ENCODE measurements at regions not wholly inside any gene's neighbourhood (a gene's known extent, or its start where the extent isn't known, plus 50 kb on each side); places are given as distances from the start of the nearest gene placed in this dataset.

DNA sequence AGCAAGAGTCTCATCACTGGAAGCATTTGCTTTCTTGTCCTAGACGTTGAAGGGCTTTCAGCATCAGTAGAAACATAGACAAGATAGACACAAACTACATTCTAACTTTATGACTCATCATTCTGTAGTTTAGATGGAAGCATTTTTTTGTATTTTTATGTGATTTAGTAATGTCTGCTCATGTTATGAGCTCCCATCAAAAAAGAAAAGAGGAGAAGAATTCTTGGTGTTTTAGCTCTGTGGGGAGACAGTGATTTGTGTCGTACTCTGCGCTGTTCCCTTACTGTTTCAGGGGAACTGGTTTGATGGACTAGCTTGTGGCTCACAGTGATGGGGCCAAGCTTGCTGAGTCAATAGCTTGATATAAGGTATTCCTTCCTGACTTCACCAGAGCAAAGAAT is 159.2 kb upstream of the WWC1 start:
- TF ChIP-seq CTCF (IDR thresholded peaks at IDR 0.05; ENCODE audit: low read depth, low read length, missing input control) (no peak), JUND (IDR thresholded peaks at IDR 0.05) (no peak), HNF4A (conservative IDR thresholded peaks at IDR 0.05) (no peak), RAD21 (IDR thresholded peaks at IDR 0.05) (no peak), FOXA2 (IDR thresholded peaks at IDR 0.05) (no peak), YY1 (IDR thresholded peaks at IDR 0.05) (no peak), TAF1 (conservative IDR thresholded peaks at IDR 0.05) (no peak)
- TF ChIP-seq, protein P1, sequence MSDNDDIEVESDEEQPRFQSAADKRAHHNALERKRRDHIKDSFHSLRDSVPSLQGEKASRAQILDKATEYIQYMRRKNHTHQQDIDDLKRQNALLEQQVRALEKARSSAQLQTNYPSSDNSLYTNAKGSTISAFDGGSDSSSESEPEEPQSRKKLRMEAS (IDR thresholded peaks at IDR 0.05), result no peak
- TF ChIP-seq, protein P2, sequence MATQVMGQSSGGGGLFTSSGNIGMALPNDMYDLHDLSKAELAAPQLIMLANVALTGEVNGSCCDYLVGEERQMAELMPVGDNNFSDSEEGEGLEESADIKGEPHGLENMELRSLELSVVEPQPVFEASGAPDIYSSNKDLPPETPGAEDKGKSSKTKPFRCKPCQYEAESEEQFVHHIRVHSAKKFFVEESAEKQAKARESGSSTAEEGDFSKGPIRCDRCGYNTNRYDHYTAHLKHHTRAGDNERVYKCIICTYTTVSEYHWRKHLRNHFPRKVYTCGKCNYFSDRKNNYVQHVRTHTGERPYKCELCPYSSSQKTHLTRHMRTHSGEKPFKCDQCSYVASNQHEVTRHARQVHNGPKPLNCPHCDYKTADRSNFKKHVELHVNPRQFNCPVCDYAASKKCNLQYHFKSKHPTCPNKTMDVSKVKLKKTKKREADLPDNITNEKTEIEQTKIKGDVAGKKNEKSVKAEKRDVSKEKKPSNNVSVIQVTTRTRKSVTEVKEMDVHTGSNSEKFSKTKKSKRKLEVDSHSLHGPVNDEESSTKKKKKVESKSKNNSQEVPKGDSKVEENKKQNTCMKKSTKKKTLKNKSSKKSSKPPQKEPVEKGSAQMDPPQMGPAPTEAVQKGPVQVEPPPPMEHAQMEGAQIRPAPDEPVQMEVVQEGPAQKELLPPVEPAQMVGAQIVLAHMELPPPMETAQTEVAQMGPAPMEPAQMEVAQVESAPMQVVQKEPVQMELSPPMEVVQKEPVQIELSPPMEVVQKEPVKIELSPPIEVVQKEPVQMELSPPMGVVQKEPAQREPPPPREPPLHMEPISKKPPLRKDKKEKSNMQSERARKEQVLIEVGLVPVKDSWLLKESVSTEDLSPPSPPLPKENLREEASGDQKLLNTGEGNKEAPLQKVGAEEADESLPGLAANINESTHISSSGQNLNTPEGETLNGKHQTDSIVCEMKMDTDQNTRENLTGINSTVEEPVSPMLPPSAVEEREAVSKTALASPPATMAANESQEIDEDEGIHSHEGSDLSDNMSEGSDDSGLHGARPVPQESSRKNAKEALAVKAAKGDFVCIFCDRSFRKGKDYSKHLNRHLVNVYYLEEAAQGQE (IDR thresholded peaks at IDR 0.05), result no peak
- TF ChIP-seq, protein P3, sequence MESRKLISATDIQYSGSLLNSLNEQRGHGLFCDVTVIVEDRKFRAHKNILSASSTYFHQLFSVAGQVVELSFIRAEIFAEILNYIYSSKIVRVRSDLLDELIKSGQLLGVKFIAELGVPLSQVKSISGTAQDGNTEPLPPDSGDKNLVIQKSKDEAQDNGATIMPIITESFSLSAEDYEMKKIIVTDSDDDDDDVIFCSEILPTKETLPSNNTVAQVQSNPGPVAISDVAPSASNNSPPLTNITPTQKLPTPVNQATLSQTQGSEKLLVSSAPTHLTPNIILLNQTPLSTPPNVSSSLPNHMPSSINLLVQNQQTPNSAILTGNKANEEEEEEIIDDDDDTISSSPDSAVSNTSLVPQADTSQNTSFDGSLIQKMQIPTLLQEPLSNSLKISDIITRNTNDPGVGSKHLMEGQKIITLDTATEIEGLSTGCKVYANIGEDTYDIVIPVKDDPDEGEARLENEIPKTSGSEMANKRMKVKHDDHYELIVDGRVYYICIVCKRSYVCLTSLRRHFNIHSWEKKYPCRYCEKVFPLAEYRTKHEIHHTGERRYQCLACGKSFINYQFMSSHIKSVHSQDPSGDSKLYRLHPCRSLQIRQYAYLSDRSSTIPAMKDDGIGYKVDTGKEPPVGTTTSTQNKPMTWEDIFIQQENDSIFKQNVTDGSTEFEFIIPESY (IDR thresholded peaks at IDR 0.05), result no peak

All from liver (tissue), 3 donors.